A673 (cell line): ENCODE measurements at regions not wholly inside any gene's neighbourhood (a gene's known extent, or its start where the extent isn't known, plus 50 kb on each side); places are given as distances from the start of the nearest gene placed in this dataset.

Source experiments
- EZH2 ChIP-seq: fragments of 200-600 bp; sonication (generic); IDR thresholded peaks from 2 replicates; pipeline ENCODE4 v1.6.1; 2017; ENCODE audit warnings: borderline replicate concordance, low read depth, mild to moderate bottlenecking, mixed read lengths, antibody characterized with exemption, low read length; ENCODE audit not compliant: poor library complexity, severe bottlenecking
- TF ChIP-seq, protein P1 (sequence below): fragments of 300-800, 200-600 bp; sonication (generic); conservative IDR thresholded peaks from 2 replicates; pipeline ENCODE4 v1.5.1; 2017; ENCODE audit warnings: low read depth, mild to moderate bottlenecking, antibody characterized with exemption, low read length, moderate library complexity, mixed read lengths

DNA sequence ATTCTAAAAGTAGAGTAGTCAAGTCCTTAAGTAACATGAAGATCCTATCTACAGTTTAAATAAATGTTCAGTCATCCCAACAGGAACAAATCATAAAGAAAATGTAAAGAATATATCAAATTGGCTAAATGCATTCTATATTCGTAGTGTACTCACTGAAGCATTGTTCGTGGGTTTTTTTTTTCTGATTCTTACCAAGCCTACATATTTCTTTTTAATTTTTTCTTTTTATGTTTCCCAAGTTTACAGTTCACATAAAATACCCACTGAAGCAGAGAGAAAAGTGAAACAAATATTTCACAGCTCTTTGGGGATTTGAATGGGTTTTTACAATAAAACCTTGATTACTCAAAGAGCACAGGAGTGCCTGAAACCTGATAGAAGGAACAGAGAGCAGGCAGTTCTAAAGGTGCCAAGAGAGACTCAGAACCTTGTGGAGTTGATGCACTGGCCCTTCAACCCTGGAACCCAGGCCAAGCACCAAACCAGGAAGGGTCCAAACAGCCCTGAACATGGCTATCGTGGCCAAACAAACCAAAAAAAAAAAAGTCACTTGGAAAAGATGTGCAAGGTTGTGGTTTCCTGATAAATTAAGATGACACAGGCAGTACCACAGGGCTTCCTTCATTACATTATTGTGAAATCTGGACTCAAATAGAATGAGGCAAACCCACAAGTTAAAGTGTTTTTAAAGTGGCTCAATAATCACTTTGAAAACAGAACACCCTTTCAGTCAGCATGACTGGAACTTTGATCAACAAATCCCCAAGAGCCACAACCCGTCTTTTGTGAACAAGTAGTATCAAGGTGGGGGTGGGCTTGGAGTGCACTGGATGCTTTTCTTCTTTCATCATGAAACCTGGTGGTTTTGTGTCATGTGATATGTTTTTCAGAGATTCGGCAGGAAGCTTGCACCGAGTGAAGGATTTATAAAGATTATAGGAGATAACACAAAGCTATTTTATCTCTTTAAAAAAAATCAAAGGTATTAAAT, 245.0 kb upstream of the FN1 start:
- TF ChIP-seq, protein P1, sequence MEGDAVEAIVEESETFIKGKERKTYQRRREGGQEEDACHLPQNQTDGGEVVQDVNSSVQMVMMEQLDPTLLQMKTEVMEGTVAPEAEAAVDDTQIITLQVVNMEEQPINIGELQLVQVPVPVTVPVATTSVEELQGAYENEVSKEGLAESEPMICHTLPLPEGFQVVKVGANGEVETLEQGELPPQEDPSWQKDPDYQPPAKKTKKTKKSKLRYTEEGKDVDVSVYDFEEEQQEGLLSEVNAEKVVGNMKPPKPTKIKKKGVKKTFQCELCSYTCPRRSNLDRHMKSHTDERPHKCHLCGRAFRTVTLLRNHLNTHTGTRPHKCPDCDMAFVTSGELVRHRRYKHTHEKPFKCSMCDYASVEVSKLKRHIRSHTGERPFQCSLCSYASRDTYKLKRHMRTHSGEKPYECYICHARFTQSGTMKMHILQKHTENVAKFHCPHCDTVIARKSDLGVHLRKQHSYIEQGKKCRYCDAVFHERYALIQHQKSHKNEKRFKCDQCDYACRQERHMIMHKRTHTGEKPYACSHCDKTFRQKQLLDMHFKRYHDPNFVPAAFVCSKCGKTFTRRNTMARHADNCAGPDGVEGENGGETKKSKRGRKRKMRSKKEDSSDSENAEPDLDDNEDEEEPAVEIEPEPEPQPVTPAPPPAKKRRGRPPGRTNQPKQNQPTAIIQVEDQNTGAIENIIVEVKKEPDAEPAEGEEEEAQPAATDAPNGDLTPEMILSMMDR = no peak
- no peak for TF ChIP-seq EZH2
